Suprapubic skin (tissue), 4 donors: ENCODE measurements at regions not wholly inside any gene's neighbourhood (a gene's known extent, or its start where the extent isn't known, plus 50 kb on each side); places are given as distances from the start of the nearest gene placed in this dataset.

Experiments used
- DNase-seq, 2 donors: peaks; one replicate each; pipeline ENCODE4 v3.0.0-alpha.2; 2019; ENCODE audit warnings: low spot score in 2 of 2
- H3K27ac ChIP-seq: fragments of 200-600 bp; sonication (generic); one replicate; pipeline ENCODE4 v1.5.1; 2019
- H3K27me3 ChIP-seq: fragments of 200-600 bp; sonication (generic); one replicate; pipeline ENCODE4 v1.5.1; 2019
- H3K36me3 ChIP-seq: fragments of 200-600 bp; sonication (generic); one replicate; pipeline ENCODE4 v1.5.1; 2019
- H3K4me1 ChIP-seq: fragments of 200-600 bp; sonication (generic); one replicate; pipeline ENCODE4 v1.5.1; 2019
- H3K4me3 ChIP-seq: fragments of 200-600 bp; sonication (generic); one replicate; pipeline ENCODE4 v1.5.1; 2019; ENCODE audit warnings: mild to moderate bottlenecking
- H3K9me3 ChIP-seq: fragments of 200-600 bp; sonication (generic); one replicate; pipeline ENCODE4 v1.5.1; 2019
- EP300 ChIP-seq: sonication (generic); formaldehyde crosslinking; IDR thresholded peaks from one replicate; pipeline ENCODE4 v1.6.1; 2017; ENCODE audit warnings: antibody characterized with exemption
- POLR2A ChIP-seq, 2 donors: fragments of 450-650 bp; IDR thresholded peaks; one replicate each; pipeline ENCODE4 v1.6.1; 2017; ENCODE audit warnings: antibody characterized with exemption in 2 of 2, mild to moderate bottlenecking in 2 of 2, moderate library complexity in 2 of 2
- POLR2AphosphoS5 ChIP-seq, 3 donors: sonication (generic); formaldehyde crosslinking; IDR thresholded peaks; one replicate each; pipeline ENCODE4 v1.6.1; 2017; ENCODE audit warnings: antibody characterized with exemption in 3 of 3
- WGBS: methylation state at CpG from one replicate; pipeline ENCODE4 v1.1.5; 2018; 5-methylcytosine and 5-hydroxymethylcytosine counted together
- TF ChIP-seq, protein P1 (sequence below), 2 donors: fragments of 200-600 bp in 1 of 2; fragments of 450-650 bp in 1 of 2; sonication (generic) in 1 of 2; IDR thresholded peaks; one replicate each; pipeline ENCODE4 v1.5.1; 2016 to 2019; ENCODE audit warnings: antibody characterized with exemption in 2 of 2, mild to moderate bottlenecking in 1 of 2, moderate library complexity in 1 of 2

DNA sequence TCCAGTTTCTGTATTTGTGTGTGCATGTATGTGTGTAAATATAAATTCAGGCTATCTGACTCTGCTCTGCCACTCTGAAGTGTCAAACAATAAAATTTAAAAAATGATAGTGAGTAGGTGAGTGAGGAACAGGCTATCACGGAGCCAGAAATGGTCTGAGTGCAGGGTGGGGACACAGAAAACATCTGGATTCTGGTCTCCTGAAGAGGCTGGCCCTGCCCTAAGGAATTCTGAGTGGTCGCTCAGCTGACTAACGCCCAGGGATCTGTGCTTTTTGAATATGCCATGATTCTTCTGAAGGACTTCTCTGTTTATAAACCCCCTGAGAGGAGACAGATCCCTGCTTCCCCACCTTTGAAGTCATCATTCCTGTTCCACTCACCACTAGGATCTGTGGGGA, 353.9 kb upstream of the GYPC start:
- Histone ChIP-seq H3K4me3 (no peak overlapping the region), H3K27me3 (no peaks in the 10 kb centered on the region), H3K36me3 (no peaks in the 10 kb centered on the region), H3K27ac (no peak overlapping the region), H3K9me3 (no peaks in the 10 kb centered on the region), H3K4me1 (no peaks in the 10 kb centered on the region)
- TF ChIP-seq POLR2AphosphoS5 (IDR thresholded peaks at IDR 0.05) (no peak), POLR2A (IDR thresholded peaks at IDR 0.05) (no peak)
- TF ChIP-seq, protein P1, sequence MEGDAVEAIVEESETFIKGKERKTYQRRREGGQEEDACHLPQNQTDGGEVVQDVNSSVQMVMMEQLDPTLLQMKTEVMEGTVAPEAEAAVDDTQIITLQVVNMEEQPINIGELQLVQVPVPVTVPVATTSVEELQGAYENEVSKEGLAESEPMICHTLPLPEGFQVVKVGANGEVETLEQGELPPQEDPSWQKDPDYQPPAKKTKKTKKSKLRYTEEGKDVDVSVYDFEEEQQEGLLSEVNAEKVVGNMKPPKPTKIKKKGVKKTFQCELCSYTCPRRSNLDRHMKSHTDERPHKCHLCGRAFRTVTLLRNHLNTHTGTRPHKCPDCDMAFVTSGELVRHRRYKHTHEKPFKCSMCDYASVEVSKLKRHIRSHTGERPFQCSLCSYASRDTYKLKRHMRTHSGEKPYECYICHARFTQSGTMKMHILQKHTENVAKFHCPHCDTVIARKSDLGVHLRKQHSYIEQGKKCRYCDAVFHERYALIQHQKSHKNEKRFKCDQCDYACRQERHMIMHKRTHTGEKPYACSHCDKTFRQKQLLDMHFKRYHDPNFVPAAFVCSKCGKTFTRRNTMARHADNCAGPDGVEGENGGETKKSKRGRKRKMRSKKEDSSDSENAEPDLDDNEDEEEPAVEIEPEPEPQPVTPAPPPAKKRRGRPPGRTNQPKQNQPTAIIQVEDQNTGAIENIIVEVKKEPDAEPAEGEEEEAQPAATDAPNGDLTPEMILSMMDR (IDR thresholded peaks at IDR 0.05): no peak
- no peak for DNase-seq
- WGBS: 46% methylated on average over 3 of the region's 3 CpGs

GRCh38 chr2:126303113-126303512, 352.8 kb upstream of the GYPC start:
- H3K9me3 ChIP-seq: no peaks in the 10 kb centered on the region
- WGBS: 70% methylated on average over 5 of the region's 5 CpGs
- no peak for DNase-seq
- H3K36me3 ChIP-seq: no peaks in the 10 kb centered on the region
- no peaks in the 10 kb centered on the region for H3K27me3 ChIP-seq
- H3K4me1 ChIP-seq: no peaks in the 10 kb centered on the region
- no peak for TF ChIP-seq EP300
- TF ChIP-seq POLR2A (IDR thresholded peaks at IDR 0.05): no peak
- no peak for TF ChIP-seq POLR2AphosphoS5 (IDR thresholded peaks at IDR 0.05)
- TF ChIP-seq, protein P1 (IDR thresholded peaks at IDR 0.05): no peak
- no peak overlapping the region for H3K27ac ChIP-seq
- no peak overlapping the region for H3K4me3 ChIP-seq

DNA sequence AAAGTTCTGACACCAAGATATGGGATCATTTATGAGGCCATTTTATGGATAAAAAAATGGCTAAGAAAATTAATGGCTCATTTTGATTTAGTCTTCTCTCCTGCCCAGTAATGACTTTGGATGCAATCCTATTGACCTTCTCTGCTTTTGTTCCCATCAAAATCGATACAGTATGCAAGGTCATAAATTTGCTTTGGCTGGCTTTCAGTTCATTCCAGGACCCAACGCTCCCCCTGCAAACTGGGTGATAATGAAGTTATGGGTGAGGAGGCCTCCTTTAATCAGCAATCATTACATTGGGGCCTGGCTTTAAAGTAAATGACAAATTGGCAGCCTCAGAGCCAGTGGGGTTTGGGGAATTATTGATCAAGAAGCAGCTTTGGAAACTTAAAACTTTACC, 351.8 kb upstream of the GYPC start:
- TF ChIP-seq, protein P1 (IDR thresholded peaks at IDR 0.05): no peak
- no peaks in the 10 kb centered on the region for H3K4me1 ChIP-seq
- 81% methylated on average over 2 of the region's 2 CpGs for WGBS
- H3K4me3 ChIP-seq: no peak overlapping the region
- DNase-seq: no peak
- H3K9me3 ChIP-seq: no peaks in the 10 kb centered on the region
- no peak overlapping the region for H3K27ac ChIP-seq
- H3K36me3 ChIP-seq: no peaks in the 10 kb centered on the region
- no peaks in the 10 kb centered on the region for H3K27me3 ChIP-seq

DNA sequence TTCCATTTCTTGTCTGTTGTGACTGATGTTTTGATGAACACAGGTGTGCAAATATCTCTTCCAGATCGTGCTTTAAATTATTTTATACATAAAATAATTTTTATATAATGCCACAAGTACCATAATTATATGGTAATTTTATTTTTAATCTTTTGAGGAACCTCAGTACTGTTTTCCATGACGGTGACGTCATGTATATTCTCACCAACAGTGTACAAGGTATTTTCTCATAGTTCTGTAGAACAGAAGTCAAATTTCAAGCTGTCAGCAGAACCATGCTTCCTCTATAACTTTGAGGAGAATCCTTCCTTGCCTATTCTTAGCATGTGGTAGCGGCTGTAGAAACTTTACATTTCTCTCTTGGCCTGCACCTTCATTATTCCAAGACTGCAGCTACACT, 349.4 kb upstream of the GYPC start:
- 77% methylated on average over 4 of the region's 4 CpGs for WGBS
- Histone ChIP-seq H3K36me3 (no peaks in the 10 kb centered on the region), H3K4me3 (no peak overlapping the region), H3K27me3 (no peaks in the 10 kb centered on the region), H3K4me1 (no peaks in the 10 kb centered on the region), H3K27ac (no peak overlapping the region), H3K9me3 (no peaks in the 10 kb centered on the region)
- DNase-seq: no peak
- TF ChIP-seq, protein P1 (IDR thresholded peaks at IDR 0.05): no peak
- TF ChIP-seq POLR2AphosphoS5 (IDR thresholded peaks at IDR 0.05) (no peak), EP300 (no peak), POLR2A (IDR thresholded peaks at IDR 0.05) (no peak)

- 60% methylated on average over 6 of the region's 8 CpGs for WGBS
- DNase-seq: no peak
- no peaks in the 10 kb centered on the region for H3K27me3 ChIP-seq
- H3K9me3 ChIP-seq: no peaks in the 10 kb centered on the region
- no peak for TF ChIP-seq POLR2AphosphoS5 (IDR thresholded peaks at IDR 0.05)
- TF ChIP-seq, protein P1 (IDR thresholded peaks at IDR 0.05): no peak
- TF ChIP-seq EP300: no peak
- no peak for TF ChIP-seq POLR2A (IDR thresholded peaks at IDR 0.05)
- H3K4me3 ChIP-seq: no peak overlapping the region
- no peak overlapping the region for H3K27ac ChIP-seq
- H3K4me1 ChIP-seq: no peaks in the 10 kb centered on the region
- no peaks in the 10 kb centered on the region for H3K36me3 ChIP-seq
These were observed 348.2 kb upstream of the GYPC start for GRCh38 chr2:126307740-126308139.
